GM18951 (cell line): ENCODE measurements at regions not wholly inside any gene's neighbourhood (a gene's known extent, or its start where the extent isn't known, plus 50 kb on each side); places are given as distances from the start of the nearest gene placed in this dataset.

Experiments
- POLR2A ChIP-seq: IDR thresholded peaks from 4 replicates; pipeline ENCODE4 v1.6.1; 2011; ENCODE audit warnings: mild to moderate bottlenecking; ENCODE audit not compliant: insufficient read length, insufficient read depth; ENCODE audit errors: extremely low read depth
- in situ Hi-C: fragments of 300-500 bp; cut with MboI; formaldehyde crosslinking; loops from one replicate; pipeline ENCODE4 v1.12.0; 2022; ENCODE audit warnings: low sequenced_read_pairs, mixed read lengths, inconsistent platforms; ENCODE audit not compliant: unreplicated experiment

GRCh38 chr5:112686675-112687074 lies 51.0 kb upstream of the APC start:
- TF ChIP-seq POLR2A, result no peak
- in situ Hi-C loops, result no loop called here

- no peak for TF ChIP-seq POLR2A
- in situ Hi-C loops, result no loop called here
Measured at GRCh38 chr5:112687306-112687705, 50.4 kb upstream of the APC start.
